ENCODE measurements at regions not wholly inside any gene's neighbourhood (a gene's known extent, or its start where the extent isn't known, plus 50 kb on each side); places are given as distances from the start of the nearest gene placed in this dataset.

- Mint-ChIP-seq H3K4me1 (no peaks in the 10 kb centered on the region), H3K36me3 (peaks cover 10% of the 10 kb centered on the region), H3K27me3 (ENCODE audit: low read depth in 2 of 2) (no peaks in the 10 kb centered on the region), H3K9me3 (peaks cover 20 to 41% of the 10 kb centered on the region in 2 donors), H3K4me3 (no peak overlapping the region), H3K27ac (no peak overlapping the region)
- no peaks in the 10 kb centered on the region for H3K4me1 ChIP-seq (ENCODE audit: control insufficient read depth, insufficient read depth, low read length)
- H3K4me3 ChIP-seq (ENCODE audit: low read length), result no peak overlapping the region
- H3K27ac ChIP-seq (ENCODE audit: low read length), result no peak overlapping the region
- intact Hi-C loops (cut with micrococcal nuclease), result no loop called here
- no peak for TF ChIP-seq CTCF (IDR thresholded peaks at IDR 0.05)
- DNase-seq, result no peak
- no peaks in the 10 kb centered on the region for H3K36me3 ChIP-seq (ENCODE audit: control insufficient read depth, insufficient read depth, low read length)
- no peaks in the 10 kb centered on the region for H3K9me3 ChIP-seq (ENCODE audit: control insufficient read depth, insufficient read depth, low read length)
- ATAC-seq, result no peak
- 79% methylated on average over 3 of the region's 3 CpGs for WGBS (ENCODE audit: insufficient coverage)
- H3K27me3 ChIP-seq (ENCODE audit: control insufficient read depth, insufficient read depth, low read length), result no peaks in the 10 kb centered on the region
Observed at GRCh38 chr11:91350931-91351330, 873.7 kb upstream of the FAT3 start.

DNA sequence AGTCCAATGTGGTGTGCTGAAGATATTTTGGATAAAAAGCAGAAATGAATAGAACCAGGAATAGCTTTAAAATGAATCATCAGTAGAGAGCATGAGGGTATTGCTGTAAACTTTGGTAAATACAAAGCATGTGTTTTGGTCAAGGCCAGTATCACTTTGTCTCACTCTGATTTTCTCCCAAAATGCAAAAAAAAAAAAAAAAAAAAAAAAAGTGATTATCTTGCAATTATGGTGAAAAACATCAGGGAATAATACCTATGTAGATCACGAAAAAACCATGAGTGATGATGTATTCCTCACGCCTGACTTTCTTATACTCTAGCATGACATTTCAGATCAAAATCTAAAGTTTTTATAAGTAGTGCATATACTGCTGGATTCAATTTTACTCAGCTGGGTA lies 897.9 kb upstream of the FAT3 start:
- ATAC-seq, result no peak
- peaks cover 4% of the 10 kb centered on the region for H3K9me3 ChIP-seq (ENCODE audit: control insufficient read depth, insufficient read depth, low read length)
- intact Hi-C loops (cut with micrococcal nuclease), result no loop called here
- H3K36me3 Mint-ChIP-seq, result no peaks in the 10 kb centered on the region
- H3K9me3 Mint-ChIP-seq, result peaks cover 10 to 16% of the 10 kb centered on the region in 2 donors
- H3K4me3 ChIP-seq (ENCODE audit: low read length), result no peak overlapping the region
- WGBS (ENCODE audit: insufficient coverage), result 58% methylated on average over 2 of the region's 2 CpGs
- no peaks in the 10 kb centered on the region for H3K36me3 ChIP-seq (ENCODE audit: control insufficient read depth, insufficient read depth, low read length)
- H3K27me3 Mint-ChIP-seq (ENCODE audit: low read depth in 2 of 2), result no peaks in the 10 kb centered on the region
- no peak for DNase-seq
- no peaks in the 10 kb centered on the region for H3K27me3 ChIP-seq (ENCODE audit: control insufficient read depth, insufficient read depth, low read length)
- no peak overlapping the region for H3K4me3 Mint-ChIP-seq
- no peak overlapping the region for H3K27ac Mint-ChIP-seq
- H3K4me1 ChIP-seq (ENCODE audit: control insufficient read depth, insufficient read depth, low read length), result no peaks in the 10 kb centered on the region
- no peak for TF ChIP-seq CTCF (IDR thresholded peaks at IDR 0.05)
- H3K4me1 Mint-ChIP-seq, result no peaks in the 10 kb centered on the region
- no peak overlapping the region for H3K27ac ChIP-seq (ENCODE audit: low read length)

DNA sequence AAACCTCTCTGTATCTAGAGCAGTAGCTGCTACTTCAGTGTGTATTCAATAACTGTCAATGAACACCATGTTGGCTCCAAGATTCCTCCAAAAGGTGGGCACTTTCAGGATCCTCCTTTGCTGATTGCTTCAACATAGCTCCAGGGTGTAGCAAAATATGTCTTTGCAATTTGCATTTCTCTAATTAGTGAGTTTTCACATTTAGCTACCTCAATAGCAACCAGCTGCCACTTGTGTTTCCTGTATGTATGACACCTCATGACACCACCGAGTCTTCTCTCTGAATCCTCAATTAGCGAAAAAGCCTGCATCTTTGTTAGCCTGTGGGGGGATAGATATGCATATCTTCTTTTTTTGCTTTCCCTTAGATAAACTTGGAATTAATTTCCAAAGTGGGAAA lies 898.3 kb upstream of the FAT3 start:
- Mint-ChIP-seq H3K9me3 (peaks cover 10 to 16% of the 10 kb centered on the region in 2 donors), H3K36me3 (no peaks in the 10 kb centered on the region), H3K27ac (no peak overlapping the region), H3K27me3 (ENCODE audit: low read depth in 2 of 2) (no peaks in the 10 kb centered on the region), H3K4me3 (no peak overlapping the region), H3K4me1 (no peaks in the 10 kb centered on the region)
- H3K36me3 ChIP-seq (ENCODE audit: control insufficient read depth, insufficient read depth, low read length), result no peaks in the 10 kb centered on the region
- whole genome bisulfite sequencing (ENCODE audit: insufficient coverage), result no CpG with 5 or more reads among the region's 2 CpGs
- intact Hi-C loops (cut with micrococcal nuclease), result no loop called here
- no peaks in the 10 kb centered on the region for H3K27me3 ChIP-seq (ENCODE audit: control insufficient read depth, insufficient read depth, low read length)
- H3K4me1 ChIP-seq (ENCODE audit: control insufficient read depth, insufficient read depth, low read length), result no peaks in the 10 kb centered on the region
- DNase-seq, result no peak
- no peak overlapping the region for H3K4me3 ChIP-seq (ENCODE audit: low read length)
- no peak for TF ChIP-seq CTCF (IDR thresholded peaks at IDR 0.05)
- H3K9me3 ChIP-seq (ENCODE audit: control insufficient read depth, insufficient read depth, low read length), result peaks cover 7% of the 10 kb centered on the region
- H3K27ac ChIP-seq (ENCODE audit: low read length), result no peak overlapping the region
- no peak for ATAC-seq

DNA sequence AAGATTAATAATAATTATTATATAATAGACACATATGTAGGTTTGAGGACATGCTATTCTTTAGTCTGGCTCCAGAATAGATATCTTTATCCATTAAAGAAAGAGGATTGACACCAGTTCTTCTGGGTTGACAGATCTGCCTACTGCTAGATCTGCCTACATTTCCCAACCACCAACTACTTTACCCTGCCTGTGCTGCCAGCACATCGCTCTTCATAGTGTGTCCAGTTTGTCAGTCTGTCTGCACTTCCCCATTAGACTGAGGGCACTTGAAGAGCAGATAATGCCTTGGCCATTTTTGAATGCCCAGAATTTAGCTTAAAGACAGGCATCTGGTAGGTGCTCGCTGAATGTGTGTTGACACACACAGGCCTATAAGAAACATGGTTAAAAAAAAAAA lies 910.1 kb upstream of the FAT3 start:
- intact Hi-C loops (cut with micrococcal nuclease), result no loop called here
- no peaks in the 10 kb centered on the region for H3K27me3 Mint-ChIP-seq (ENCODE audit: low read depth in 2 of 2)
- ATAC-seq, result no peak

More for the DNA sequence above, 910.1 kb upstream of the FAT3 start:
- no peaks in the 10 kb centered on the region for H3K4me1 ChIP-seq (ENCODE audit: control insufficient read depth, insufficient read depth, low read length)
- DNase-seq, result no peak
- no peaks in the 10 kb centered on the region for H3K36me3 ChIP-seq (ENCODE audit: control insufficient read depth, insufficient read depth, low read length)
- H3K27me3 ChIP-seq (ENCODE audit: control insufficient read depth, insufficient read depth, low read length), result no peaks in the 10 kb centered on the region
- 88% methylated on average over 2 of the region's 2 CpGs for WGBS (ENCODE audit: insufficient coverage)
- no peak overlapping the region for H3K4me3 Mint-ChIP-seq
- no peaks in the 10 kb centered on the region for H3K4me1 Mint-ChIP-seq
- no peak overlapping the region for H3K27ac ChIP-seq (ENCODE audit: low read length)
- peaks cover 6 to 13% of the 10 kb centered on the region in 2 donors for H3K9me3 Mint-ChIP-seq
- H3K27ac Mint-ChIP-seq, result no peak overlapping the region
- no peaks in the 10 kb centered on the region for H3K36me3 Mint-ChIP-seq
- peaks cover 2% of the 10 kb centered on the region for H3K9me3 ChIP-seq (ENCODE audit: control insufficient read depth, insufficient read depth, low read length)
- TF ChIP-seq CTCF (IDR thresholded peaks at IDR 0.05), result no peak
- H3K4me3 ChIP-seq (ENCODE audit: low read length), result no peak overlapping the region

All from natural killer cell (primary cell).